ENCODE measurements at regions not wholly inside any gene's neighbourhood (a gene's known extent, or its start where the extent isn't known, plus 50 kb on each side); places are given as distances from the start of the nearest gene placed in this dataset.

GRCh38 chr5:89228355-89228754 is 345.4 kb upstream of the MEF2C start:
- H3K9ac ChIP-seq (ENCODE audit: low read length): no peak overlapping the region
- H3K9me3 ChIP-seq (ENCODE audit: low read length): no peaks in the 10 kb centered on the region
- no peaks in the 10 kb centered on the region for H4K20me1 ChIP-seq (ENCODE audit: insufficient read depth)
- H3K9me2 ChIP-seq (ENCODE audit: insufficient read depth, low read length): no peaks in the 10 kb centered on the region
- H3K4me3 ChIP-seq (ENCODE audit: low read length): no peak overlapping the region
- H2AFZ ChIP-seq (ENCODE audit: low read depth, low read length): no peak overlapping the region
- H3K4me2 ChIP-seq (ENCODE audit: low read length): no peak overlapping the region
- H3K27ac ChIP-seq (ENCODE audit: low read length): no peak overlapping the region
- TF ChIP-seq TAF1 (IDR thresholded peaks at IDR 0.05; ENCODE audit: low read depth) (no peak), REST (IDR thresholded peaks at IDR 0.05; ENCODE audit: borderline replicate concordance) (no peak), SMC3 (conservative IDR thresholded peaks at IDR 0.05; ENCODE audit: poor library complexity) (no peak), CTCF (IDR thresholded peaks at IDR 0.05; ENCODE audit: poor library complexity, severe bottlenecking) (no peak), POLR2AphosphoS5 (IDR thresholded peaks at IDR 0.05) (no peak), EP300 (conservative IDR thresholded peaks at IDR 0.05; ENCODE audit: poor library complexity, severe bottlenecking) (no peak)
- H3K27me3 ChIP-seq (ENCODE audit: insufficient read depth, low read depth, low read length): no peaks in the 10 kb centered on the region
- H3F3A ChIP-seq (ENCODE audit: insufficient read depth, low read length, poor library complexity, severe bottlenecking): no peaks in the 10 kb centered on the region
- H3K36me3 ChIP-seq (ENCODE audit: insufficient read depth, low read length): no peaks in the 10 kb centered on the region
- no peaks in the 10 kb centered on the region for H3K79me2 ChIP-seq (replicated peaks; ENCODE audit: insufficient read depth, low read length)

GRCh38 chr5:89218364-89218763 is 335.4 kb upstream of the MEF2C start:
- H2AFZ ChIP-seq (ENCODE audit: low read depth, low read length): no peak overlapping the region
- no peaks in the 10 kb centered on the region for H4K20me1 ChIP-seq (ENCODE audit: insufficient read depth)
- no peak overlapping the region for H3K4me2 ChIP-seq (ENCODE audit: low read length)
- no peak for TF ChIP-seq POLR2AphosphoS5 (IDR thresholded peaks at IDR 0.05)
- no peaks in the 10 kb centered on the region for H3K9me3 ChIP-seq (ENCODE audit: low read length)
- H3K27ac ChIP-seq (ENCODE audit: low read length): no peak overlapping the region
- H3K79me2 ChIP-seq (replicated peaks; ENCODE audit: insufficient read depth, low read length): no peaks in the 10 kb centered on the region
- H3K9me2 ChIP-seq (ENCODE audit: insufficient read depth, low read length): no peaks in the 10 kb centered on the region
- no peaks in the 10 kb centered on the region for H3F3A ChIP-seq (ENCODE audit: insufficient read depth, low read length, poor library complexity, severe bottlenecking)
- H3K36me3 ChIP-seq (ENCODE audit: insufficient read depth, low read length): no peaks in the 10 kb centered on the region
- H3K27me3 ChIP-seq (ENCODE audit: insufficient read depth, low read depth, low read length): no peaks in the 10 kb centered on the region
- H3K9ac ChIP-seq (ENCODE audit: low read length): no peak overlapping the region
- H3K4me3 ChIP-seq (ENCODE audit: low read length): no peak overlapping the region

- no peak overlapping the region for H3K27ac ChIP-seq (ENCODE audit: low read length)
- no peaks in the 10 kb centered on the region for H3K36me3 ChIP-seq (ENCODE audit: insufficient read depth, low read length)
- no peak overlapping the region for H2AFZ ChIP-seq (ENCODE audit: low read depth, low read length)
- no peaks in the 10 kb centered on the region for H3K9me2 ChIP-seq (ENCODE audit: insufficient read depth, low read length)
- no peak overlapping the region for H3K4me2 ChIP-seq (ENCODE audit: low read length)
- no peak overlapping the region for H3K4me3 ChIP-seq (ENCODE audit: low read length)
- no peak overlapping the region for H3K9ac ChIP-seq (ENCODE audit: low read length)
- TF ChIP-seq EP300 (conservative IDR thresholded peaks at IDR 0.05; ENCODE audit: poor library complexity, severe bottlenecking) (no peak), EZH2 (IDR thresholded peaks at IDR 0.05; ENCODE audit: borderline replicate concordance, insufficient read depth, low read length, poor library complexity, severe bottlenecking) (no peak), TAF1 (IDR thresholded peaks at IDR 0.05; ENCODE audit: low read depth) (no peak), SMC3 (conservative IDR thresholded peaks at IDR 0.05; ENCODE audit: poor library complexity) (no peak), CTCF (IDR thresholded peaks at IDR 0.05; ENCODE audit: poor library complexity, severe bottlenecking) (no peak), REST (IDR thresholded peaks at IDR 0.05; ENCODE audit: borderline replicate concordance) (no peak)
- H3K9me3 ChIP-seq (ENCODE audit: low read length): no peaks in the 10 kb centered on the region
- H3K79me2 ChIP-seq (replicated peaks; ENCODE audit: insufficient read depth, low read length): no peaks in the 10 kb centered on the region
- H4K20me1 ChIP-seq (ENCODE audit: insufficient read depth): no peaks in the 10 kb centered on the region
- no peaks in the 10 kb centered on the region for H3K27me3 ChIP-seq (ENCODE audit: insufficient read depth, low read depth, low read length)
- H3F3A ChIP-seq (ENCODE audit: insufficient read depth, low read length, poor library complexity, severe bottlenecking): no peaks in the 10 kb centered on the region
Observed at GRCh38 chr5:89216606-89217005, 333.6 kb upstream of the MEF2C start.

Measured in neural cell (in vitro differentiated cells).